Neural progenitor cell (in vitro differentiated cells): ENCODE measurements at regions not wholly inside any gene's neighbourhood (a gene's known extent, or its start where the extent isn't known, plus 50 kb on each side); places are given as distances from the start of the nearest gene placed in this dataset.
A peak's percentile ranks its signal among the peaks of the same experiment; 100 is the strongest.

Experiments used
- DNase-seq: peaks from one replicate; pipeline ENCODE4 v3.0.0-alpha.2; 2016; ENCODE audit warnings: low spot score
- H2AFZ ChIP-seq: fragments of 200-600 bp; sonication (generic); replicated peaks from 2 replicates; pipeline ENCODE4 v1.6.1; 2016; ENCODE audit warnings: antibody characterized with exemption
- H3F3A ChIP-seq: fragments of 200-600 bp; sonication (generic); 2 replicates; pipeline ENCODE4 v1.6.1; 2016; ENCODE audit warnings: antibody characterized with exemption, low read depth
- H3K27ac ChIP-seq: fragments of 200-600 bp; sonication (generic); 2 replicates; pipeline ENCODE4 v1.5.1; 2016; ENCODE audit warnings: mild to moderate bottlenecking
- H3K27me3 ChIP-seq: fragments of 200-600 bp; sonication (generic); 2 replicates; pipeline ENCODE4 v1.6.1; 2016; ENCODE audit warnings: mild to moderate bottlenecking, moderate library complexity
- H3K36me3 ChIP-seq: fragments of 200-600 bp; sonication (generic); 2 replicates; pipeline ENCODE4 v1.5.1; 2016
- H3K4me1 ChIP-seq: fragments of 200-600 bp; sonication (generic); 2 replicates; pipeline ENCODE4 v1.6.1; 2016; ENCODE audit warnings: mixed run types
- H3K4me2 ChIP-seq: fragments of 200-600 bp; sonication (generic); 2 replicates; pipeline ENCODE4 v1.6.1; 2016
- H3K4me3 ChIP-seq: fragments of 200-600 bp; sonication (generic); 2 replicates; pipeline ENCODE4 v1.5.1; 2016
- H3K79me2 ChIP-seq: fragments of 200-600 bp; sonication (generic); 2 replicates; pipeline ENCODE4 v1.6.1; 2016; ENCODE audit warnings: low read depth
- H3K9ac ChIP-seq: fragments of 200-600 bp; sonication (generic); 2 replicates; pipeline ENCODE4 v1.6.1; 2016
- H3K9me3 ChIP-seq: fragments of 200-600 bp; sonication (generic); 2 replicates; pipeline ENCODE4 v1.5.1; 2016; ENCODE audit warnings: low read depth
- H4K20me1 ChIP-seq: fragments of 200-600 bp; sonication (generic); 2 replicates; pipeline ENCODE4 v1.6.1; 2016; ENCODE audit warnings: low read depth
- H3K27ac Mint-ChIP-seq: 3 replicates; pipeline ENCODE4 v1.8.0; 2021; ENCODE audit warnings: mixed read lengths
- H3K27me3 Mint-ChIP-seq: 2 replicates; pipeline ENCODE4 v1.8.0; 2022; ENCODE audit warnings: low read depth, mild to moderate bottlenecking, inconsistent platforms, moderate library complexity, mixed read lengths; ENCODE audit not compliant: insufficient read depth
- H3K36me3 Mint-ChIP-seq: 3 replicates; pipeline ENCODE4 v1.8.0; 2021; ENCODE audit warnings: mixed read lengths
- H3K4me1 Mint-ChIP-seq: 3 replicates; pipeline ENCODE4 v1.8.0; 2021; ENCODE audit warnings: mixed read lengths
- H3K4me3 Mint-ChIP-seq: 3 replicates; pipeline ENCODE4 v1.8.0; 2021; ENCODE audit warnings: mild to moderate bottlenecking, moderate library complexity, mixed read lengths
- H3K9me3 Mint-ChIP-seq: 3 replicates; pipeline ENCODE4 v1.8.0; 2020; ENCODE audit warnings: mixed read lengths
- EZH2 ChIP-seq: fragments of 200-600 bp; sonication (generic); IDR thresholded peaks from 2 replicates; pipeline ENCODE4 v1.6.1; 2017; ENCODE audit warnings: antibody characterized with exemption, mild to moderate bottlenecking, moderate library complexity
- EZH2phosphoT487 ChIP-seq: fragments of 200-600 bp; sonication (generic); IDR thresholded peaks from 2 replicates; pipeline ENCODE4 v1.6.1; 2017; ENCODE audit warnings: antibody characterized with exemption
- TF ChIP-seq, protein P1 (sequence below): fragments of 200-600 bp; sonication (generic); IDR thresholded peaks from 2 replicates; pipeline ENCODE4 v1.5.1; 2017; ENCODE audit warnings: antibody characterized with exemption, mild to moderate bottlenecking

DNA sequence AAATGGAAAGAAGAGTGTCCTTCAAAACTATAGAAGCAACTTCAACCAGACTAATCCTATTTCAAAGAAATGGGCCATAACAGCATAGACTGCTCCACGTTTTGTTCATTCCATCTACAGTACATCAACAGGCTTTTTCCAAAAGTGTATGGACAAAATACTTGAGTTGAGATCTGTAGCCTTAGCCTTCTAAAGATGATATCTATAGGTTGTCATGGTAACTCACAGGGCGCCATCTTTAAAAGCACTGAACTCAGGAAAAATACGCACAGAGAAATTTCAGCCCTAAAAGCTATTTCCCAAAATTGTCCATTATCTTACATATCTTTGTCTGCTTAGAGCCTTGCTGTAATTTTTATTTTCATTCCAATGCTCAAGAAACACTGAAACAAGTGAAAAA lies 439.4 kb upstream of the NBEA start:
- no peaks in the 10 kb centered on the region for H3K4me1 Mint-ChIP-seq
- H3K4me3 Mint-ChIP-seq: no peak overlapping the region
- Histone ChIP-seq H3K36me3 (no peaks in the 10 kb centered on the region), H3K4me1 (no peaks in the 10 kb centered on the region), H3K4me2 (no peak overlapping the region), H3K9ac (no peak overlapping the region), H2AFZ (no peak overlapping the region), H4K20me1 (no peaks in the 10 kb centered on the region), H3K27ac (no peak overlapping the region), H3K4me3 (no peak overlapping the region), H3K27me3 (no peaks in the 10 kb centered on the region), H3K9me3 (no peaks in the 10 kb centered on the region), H3K79me2 (no peaks in the 10 kb centered on the region), H3F3A (no peaks in the 10 kb centered on the region)
- TF ChIP-seq, protein P1, sequence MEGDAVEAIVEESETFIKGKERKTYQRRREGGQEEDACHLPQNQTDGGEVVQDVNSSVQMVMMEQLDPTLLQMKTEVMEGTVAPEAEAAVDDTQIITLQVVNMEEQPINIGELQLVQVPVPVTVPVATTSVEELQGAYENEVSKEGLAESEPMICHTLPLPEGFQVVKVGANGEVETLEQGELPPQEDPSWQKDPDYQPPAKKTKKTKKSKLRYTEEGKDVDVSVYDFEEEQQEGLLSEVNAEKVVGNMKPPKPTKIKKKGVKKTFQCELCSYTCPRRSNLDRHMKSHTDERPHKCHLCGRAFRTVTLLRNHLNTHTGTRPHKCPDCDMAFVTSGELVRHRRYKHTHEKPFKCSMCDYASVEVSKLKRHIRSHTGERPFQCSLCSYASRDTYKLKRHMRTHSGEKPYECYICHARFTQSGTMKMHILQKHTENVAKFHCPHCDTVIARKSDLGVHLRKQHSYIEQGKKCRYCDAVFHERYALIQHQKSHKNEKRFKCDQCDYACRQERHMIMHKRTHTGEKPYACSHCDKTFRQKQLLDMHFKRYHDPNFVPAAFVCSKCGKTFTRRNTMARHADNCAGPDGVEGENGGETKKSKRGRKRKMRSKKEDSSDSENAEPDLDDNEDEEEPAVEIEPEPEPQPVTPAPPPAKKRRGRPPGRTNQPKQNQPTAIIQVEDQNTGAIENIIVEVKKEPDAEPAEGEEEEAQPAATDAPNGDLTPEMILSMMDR: no peak
- TF ChIP-seq EZH2phosphoT487 (no peak), EZH2 (no peak)
- H3K36me3 Mint-ChIP-seq: no peaks in the 10 kb centered on the region
- H3K9me3 Mint-ChIP-seq: no peaks in the 10 kb centered on the region
- no peaks in the 10 kb centered on the region for H3K27me3 Mint-ChIP-seq
- DNase-seq: no peak
- H3K27ac Mint-ChIP-seq: no peak overlapping the region

DNA sequence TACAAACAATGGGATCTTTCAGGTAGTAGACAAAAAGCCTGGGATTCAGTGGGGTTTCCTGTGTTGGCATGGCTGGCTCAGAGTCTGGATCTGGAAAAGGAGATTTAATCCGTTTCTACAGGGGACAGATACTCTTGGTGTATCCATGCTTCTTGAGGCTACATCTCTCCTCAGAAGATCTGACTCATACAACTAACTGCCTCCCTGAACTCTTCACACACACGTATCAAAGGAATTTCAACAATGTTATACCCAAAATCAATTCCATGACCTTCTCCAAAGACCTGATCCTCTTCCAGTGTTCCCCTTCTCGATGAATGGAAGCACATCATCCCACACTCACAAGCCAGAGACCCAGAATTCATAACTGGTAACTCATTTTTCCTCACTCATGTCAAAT lies 435.3 kb upstream of the NBEA start:
- Histone ChIP-seq H3K36me3 (no peaks in the 10 kb centered on the region), H3K79me2 (no peaks in the 10 kb centered on the region), H3K4me3 (no peak overlapping the region), H3K9me3 (no peaks in the 10 kb centered on the region), H3K9ac (no peak overlapping the region), H3K27me3 (no peaks in the 10 kb centered on the region), H3K4me2 (no peak overlapping the region), H3F3A (no peaks in the 10 kb centered on the region), H3K4me1 (no peaks in the 10 kb centered on the region), H2AFZ (no peak overlapping the region), H3K27ac (no peak overlapping the region), H4K20me1 (no peaks in the 10 kb centered on the region)
- Mint-ChIP-seq H3K27ac (no peak overlapping the region), H3K4me3 (no peak overlapping the region), H3K4me1 (no peaks in the 10 kb centered on the region), H3K9me3 (no peaks in the 10 kb centered on the region), H3K27me3 (no peaks in the 10 kb centered on the region), H3K36me3 (no peaks in the 10 kb centered on the region)
- TF ChIP-seq, protein P1: no peak
- TF ChIP-seq EZH2phosphoT487: no peak
- no peak for TF ChIP-seq EZH2
- peak; percentile 18 for DNase-seq

DNA sequence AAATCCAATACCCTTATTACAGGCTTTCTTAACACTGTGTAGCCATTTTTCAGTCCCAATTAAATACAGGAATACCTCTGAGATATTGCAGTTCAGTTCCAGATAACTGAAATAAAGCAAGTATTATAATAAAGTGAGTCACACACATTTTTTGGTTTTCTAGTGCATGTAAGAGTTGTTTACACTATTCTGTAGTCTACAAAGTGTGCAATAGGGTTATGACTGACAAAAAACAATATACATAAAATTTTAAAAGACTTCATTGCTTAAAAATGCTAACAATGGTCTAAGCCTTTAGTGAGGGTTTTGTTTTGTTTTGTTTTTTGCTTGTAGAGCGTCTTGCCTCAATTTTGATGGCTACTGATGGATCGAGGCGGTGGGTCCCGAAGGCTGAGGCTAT lies 434.4 kb upstream of the NBEA start:
- Histone ChIP-seq H3K4me1 (no peaks in the 10 kb centered on the region), H3K27me3 (no peaks in the 10 kb centered on the region), H4K20me1 (no peaks in the 10 kb centered on the region), H3K27ac (no peak overlapping the region), H3K4me3 (no peak overlapping the region), H3K4me2 (no peak overlapping the region), H3K9ac (no peak overlapping the region), H3K36me3 (no peaks in the 10 kb centered on the region), H3K9me3 (no peaks in the 10 kb centered on the region), H2AFZ (no peak overlapping the region), H3F3A (no peaks in the 10 kb centered on the region), H3K79me2 (no peaks in the 10 kb centered on the region)
- Mint-ChIP-seq H3K36me3 (no peaks in the 10 kb centered on the region), H3K27me3 (no peaks in the 10 kb centered on the region), H3K4me3 (no peak overlapping the region), H3K9me3 (no peaks in the 10 kb centered on the region), H3K27ac (no peak overlapping the region), H3K4me1 (no peaks in the 10 kb centered on the region)
- DNase-seq: no peak
- TF ChIP-seq, protein P1: no peak
- no peak for TF ChIP-seq EZH2
- no peak for TF ChIP-seq EZH2phosphoT487

DNA sequence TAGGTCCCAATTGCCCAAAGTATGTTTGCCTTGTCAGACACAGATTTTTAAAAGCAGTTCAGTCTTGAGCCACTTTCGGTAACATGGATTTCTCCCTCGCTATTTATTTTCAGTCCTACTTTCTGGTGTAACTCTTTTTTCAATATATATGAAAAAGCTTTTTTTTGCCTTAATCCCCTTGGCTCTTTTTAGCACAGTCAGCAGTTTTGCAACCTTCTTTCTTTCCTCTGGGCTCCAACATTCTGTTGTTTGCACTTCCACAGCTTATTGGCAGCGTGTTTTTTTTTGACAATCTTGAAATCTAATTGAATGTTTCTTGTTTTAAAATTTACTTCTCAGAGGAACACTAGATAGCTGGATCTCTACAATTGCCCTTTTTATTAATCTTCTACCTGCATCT lies 429.3 kb upstream of the NBEA start:
- no peaks in the 10 kb centered on the region for H3K4me1 ChIP-seq
- no peak overlapping the region for H2AFZ ChIP-seq
- Mint-ChIP-seq H3K4me3 (no peak overlapping the region), H3K36me3 (no peaks in the 10 kb centered on the region), H3K27ac (no peak overlapping the region), H3K9me3 (no peaks in the 10 kb centered on the region), H3K27me3 (no peaks in the 10 kb centered on the region), H3K4me1 (no peaks in the 10 kb centered on the region)
- no peaks in the 10 kb centered on the region for H3K9me3 ChIP-seq
- H3K4me3 ChIP-seq: no peak overlapping the region
- H3K27ac ChIP-seq: no peak overlapping the region
- no peaks in the 10 kb centered on the region for H3K27me3 ChIP-seq
- H3K4me2 ChIP-seq: no peak overlapping the region
- no peaks in the 10 kb centered on the region for H3K36me3 ChIP-seq
- H3K79me2 ChIP-seq: no peaks in the 10 kb centered on the region
- DNase-seq: no peak
- H3F3A ChIP-seq: no peaks in the 10 kb centered on the region
- TF ChIP-seq, protein P1: no peak
- TF ChIP-seq EZH2 (no peak), EZH2phosphoT487 (no peak)
- no peaks in the 10 kb centered on the region for H4K20me1 ChIP-seq
- H3K9ac ChIP-seq: no peak overlapping the region
